ENCODE measurements at regions not wholly inside any gene's neighbourhood (a gene's known extent, or its start where the extent isn't known, plus 50 kb on each side); places are given as distances from the start of the nearest gene placed in this dataset.

DNA sequence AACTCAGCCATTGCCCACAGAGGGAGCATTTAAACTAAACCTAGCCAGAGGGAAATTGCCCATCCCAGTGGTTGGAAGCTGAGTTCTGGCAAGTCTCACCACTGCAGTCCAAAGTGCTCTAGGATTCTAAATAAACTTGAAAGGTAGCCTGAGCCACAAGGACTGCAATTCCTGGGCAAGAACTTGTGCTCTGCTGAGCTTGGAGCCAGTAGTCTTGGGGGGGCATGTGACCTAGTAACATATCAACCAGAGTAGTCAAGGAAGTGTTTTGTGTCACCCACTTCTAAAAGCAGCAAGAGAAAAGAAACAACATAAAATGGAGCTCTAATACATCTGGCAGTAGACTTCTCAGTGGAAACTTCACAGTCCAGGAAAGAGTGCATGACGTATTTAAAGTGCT is 167.0 kb downstream of the PTH2R start:
- Histone ChIP-seq H4K20me1 (ENCODE audit: insufficient read depth, low read length) (no peaks in the 10 kb centered on the region), H3K79me2 (ENCODE audit: insufficient read depth, low read depth, low read length) (no peaks in the 10 kb centered on the region), H3K27ac (ENCODE audit: low read depth, low read length, poor library complexity, severe bottlenecking) (no peak overlapping the region), H3K4me1 (ENCODE audit: insufficient read depth, low read length, poor library complexity, severe bottlenecking) (no peaks in the 10 kb centered on the region), H3K9me2 (ENCODE audit: insufficient read depth, low read length) (no peaks in the 10 kb centered on the region), H3K4me3 (ENCODE audit: low read depth, low read length, poor library complexity, severe bottlenecking) (no peak overlapping the region), H3K9me3 (ENCODE audit: low read length) (no peaks in the 10 kb centered on the region), H2AFZ (ENCODE audit: low read length) (no peak overlapping the region), H3K4me2 (ENCODE audit: low read length) (no peak overlapping the region), H3K36me3 (ENCODE audit: insufficient read depth, low read length) (no peaks in the 10 kb centered on the region)
- TF ChIP-seq, protein P1, sequence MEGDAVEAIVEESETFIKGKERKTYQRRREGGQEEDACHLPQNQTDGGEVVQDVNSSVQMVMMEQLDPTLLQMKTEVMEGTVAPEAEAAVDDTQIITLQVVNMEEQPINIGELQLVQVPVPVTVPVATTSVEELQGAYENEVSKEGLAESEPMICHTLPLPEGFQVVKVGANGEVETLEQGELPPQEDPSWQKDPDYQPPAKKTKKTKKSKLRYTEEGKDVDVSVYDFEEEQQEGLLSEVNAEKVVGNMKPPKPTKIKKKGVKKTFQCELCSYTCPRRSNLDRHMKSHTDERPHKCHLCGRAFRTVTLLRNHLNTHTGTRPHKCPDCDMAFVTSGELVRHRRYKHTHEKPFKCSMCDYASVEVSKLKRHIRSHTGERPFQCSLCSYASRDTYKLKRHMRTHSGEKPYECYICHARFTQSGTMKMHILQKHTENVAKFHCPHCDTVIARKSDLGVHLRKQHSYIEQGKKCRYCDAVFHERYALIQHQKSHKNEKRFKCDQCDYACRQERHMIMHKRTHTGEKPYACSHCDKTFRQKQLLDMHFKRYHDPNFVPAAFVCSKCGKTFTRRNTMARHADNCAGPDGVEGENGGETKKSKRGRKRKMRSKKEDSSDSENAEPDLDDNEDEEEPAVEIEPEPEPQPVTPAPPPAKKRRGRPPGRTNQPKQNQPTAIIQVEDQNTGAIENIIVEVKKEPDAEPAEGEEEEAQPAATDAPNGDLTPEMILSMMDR (conservative IDR thresholded peaks at IDR 0.05; ENCODE audit: low read length) = no peak
- TF ChIP-seq EZH2phosphoT487 (IDR thresholded peaks at IDR 0.05; ENCODE audit: borderline replicate concordance, low read depth, low read length) = no peak
- intact Hi-C loops (cut with micrococcal nuclease; ENCODE audit: unreplicated experiment) = no loop called here
- CTCF ChIA-PET (ENCODE audit: unreplicated experiment) = no interaction called here
- DNase-seq (ENCODE audit: low spot score) = no peak
- POLR2A ChIA-PET = no interaction called here
- BruUV-seq (replicated peaks) = no TSS peak

GRCh38 chr2:208579678-208580077 is 173.1 kb downstream of the PTH2R start:
- no peak overlapping the region for H3K4me2 ChIP-seq (ENCODE audit: low read length)
- ChIA-PET POLR2A (interaction anchor here (0.8 kb wide), 1 partner anchor 15 kb away, joined by 3 read pairs; no protein-coding TSS in a partner anchor), CTCF (ENCODE audit: unreplicated experiment) (no interaction called here)
- H2AFZ ChIP-seq (ENCODE audit: low read length) = no peak overlapping the region
- intact Hi-C loops (cut with micrococcal nuclease; ENCODE audit: unreplicated experiment) = no loop called here
- no peaks in the 10 kb centered on the region for H3K36me3 ChIP-seq (ENCODE audit: insufficient read depth, low read length)
- TF ChIP-seq, protein P1 (conservative IDR thresholded peaks at IDR 0.05; ENCODE audit: low read length) = no peak
- TF ChIP-seq EZH2phosphoT487 (IDR thresholded peaks at IDR 0.05; ENCODE audit: borderline replicate concordance, low read depth, low read length) = no peak
- no peak overlapping the region for H3K27ac ChIP-seq (ENCODE audit: low read depth, low read length, poor library complexity, severe bottlenecking)
- DNase-seq (ENCODE audit: low spot score) = no peak
- no peaks in the 10 kb centered on the region for H3K4me1 ChIP-seq (ENCODE audit: insufficient read depth, low read length, poor library complexity, severe bottlenecking)
- no peaks in the 10 kb centered on the region for H3K9me2 ChIP-seq (ENCODE audit: insufficient read depth, low read length)
- H3K79me2 ChIP-seq (ENCODE audit: insufficient read depth, low read depth, low read length) = no peaks in the 10 kb centered on the region
- H3K4me3 ChIP-seq (ENCODE audit: low read depth, low read length, poor library complexity, severe bottlenecking) = no peak overlapping the region
- no peaks in the 10 kb centered on the region for H4K20me1 ChIP-seq (ENCODE audit: insufficient read depth, low read length)
- no TSS peak for BruUV-seq (replicated peaks)
- no peaks in the 10 kb centered on the region for H3K9me3 ChIP-seq (ENCODE audit: low read length)

DNA sequence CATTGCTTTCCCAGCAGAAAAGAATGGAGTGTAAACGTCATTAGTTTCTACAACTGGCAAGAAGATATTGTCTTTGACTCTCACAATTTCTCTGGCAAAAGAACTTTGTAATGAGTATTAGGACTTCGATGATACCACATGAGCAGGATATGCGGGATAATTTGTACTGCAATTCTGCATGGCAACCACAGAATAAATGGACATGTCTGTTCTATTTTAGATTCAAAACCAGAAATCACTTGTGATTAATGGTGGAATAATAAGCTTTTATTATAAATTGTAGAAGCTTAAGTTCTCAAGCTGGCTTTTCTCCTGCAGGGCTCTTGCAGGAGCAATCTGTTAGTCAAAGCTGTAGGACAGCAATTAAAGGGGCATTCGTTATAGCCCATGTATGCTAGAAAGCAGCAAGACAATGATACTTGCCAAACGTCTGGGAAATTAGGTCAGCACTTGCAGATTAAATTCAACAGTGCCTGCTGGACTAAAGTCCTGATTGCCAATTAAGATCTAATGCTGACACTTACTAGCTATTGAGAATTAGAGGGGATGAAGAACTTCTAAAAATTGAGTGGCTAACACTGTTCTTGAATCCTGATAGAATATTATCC is 177.9 kb downstream of the PTH2R start:
- Histone ChIP-seq H3K4me2 (ENCODE audit: low read length) (no peak overlapping the region), H2AFZ (ENCODE audit: low read length) (no peak overlapping the region), H3K79me2 (ENCODE audit: insufficient read depth, low read depth, low read length) (no peaks in the 10 kb centered on the region), H3K9me3 (ENCODE audit: low read length) (no peaks in the 10 kb centered on the region), H3K36me3 (ENCODE audit: insufficient read depth, low read length) (no peaks in the 10 kb centered on the region), H3K27ac (ENCODE audit: low read depth, low read length, poor library complexity, severe bottlenecking) (no peak overlapping the region), H3K9me2 (ENCODE audit: insufficient read depth, low read length) (no peaks in the 10 kb centered on the region), H3K4me1 (ENCODE audit: insufficient read depth, low read length, poor library complexity, severe bottlenecking) (no peaks in the 10 kb centered on the region), H4K20me1 (ENCODE audit: insufficient read depth, low read length) (no peaks in the 10 kb centered on the region), H3K4me3 (ENCODE audit: low read depth, low read length, poor library complexity, severe bottlenecking) (no peak overlapping the region)
- no peak for DNase-seq (ENCODE audit: low spot score)
- intact Hi-C loops (cut with micrococcal nuclease; ENCODE audit: unreplicated experiment) = no loop called here
- BruUV-seq (replicated peaks) = no TSS peak
- ChIA-PET POLR2A (interaction anchor here (0.6 kb wide), 1 partner anchor 28 kb away, joined by 3 read pairs; no protein-coding TSS in a partner anchor), CTCF (ENCODE audit: unreplicated experiment) (no interaction called here)
- TF ChIP-seq, protein P1 (conservative IDR thresholded peaks at IDR 0.05; ENCODE audit: low read length) = no peak
- TF ChIP-seq EZH2phosphoT487 (IDR thresholded peaks at IDR 0.05; ENCODE audit: borderline replicate concordance, low read depth, low read length) = no peak
